ENCODE measurements at regions not wholly inside any gene's neighbourhood (a gene's known extent, or its start where the extent isn't known, plus 50 kb on each side); places are given as distances from the start of the nearest gene placed in this dataset.

DNA sequence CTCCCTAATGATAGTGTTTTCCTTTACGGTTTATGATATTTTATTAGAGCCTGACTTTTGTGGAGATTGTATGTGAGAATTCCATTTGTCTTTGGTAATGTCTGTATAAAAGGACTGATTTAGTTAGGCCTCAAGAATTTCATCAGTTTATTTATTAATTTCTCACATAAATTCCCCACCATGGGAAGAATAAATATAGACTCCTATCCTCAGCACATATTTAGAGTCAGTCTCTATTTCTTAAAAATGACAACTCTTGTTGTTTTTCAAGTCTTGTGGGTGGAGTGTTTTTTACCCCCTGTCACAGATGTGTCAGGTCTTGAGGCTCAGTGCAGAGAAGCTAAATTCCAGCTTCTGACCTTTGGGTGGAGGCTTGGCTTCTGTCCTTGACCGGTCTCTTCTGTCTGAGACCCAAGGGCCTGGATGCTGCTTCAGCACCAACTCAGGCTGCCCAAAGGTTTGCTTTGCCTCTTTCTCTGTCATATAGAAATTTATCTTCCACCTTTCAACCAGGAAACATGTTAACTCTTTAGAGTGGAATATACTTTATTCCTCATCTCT lies 117.3 kb upstream of the INHBA start:
- TF ChIP-seq CTCF (IDR thresholded peaks at IDR 0.05 in 8 of 11, conservative IDR thresholded peaks at IDR 0.05 in 3 of 11) (no peak), POLR2AphosphoS5 (IDR thresholded peaks at IDR 0.05) (no peak)

Measured in spleen (tissue), 7 donors.